Activated T-cell treated with anti-CD3 and anti-CD28 coated beads for 4 hours (primary cell): ENCODE measurements at regions not wholly inside any gene's neighbourhood (a gene's known extent, or its start where the extent isn't known, plus 50 kb on each side); places are given as distances from the start of the nearest gene placed in this dataset.

Source experiments
- DNase-seq: peaks from one replicate; pipeline ENCODE4 v3.0.0-alpha.2; 2020

- DNase-seq, result no peak
Measured at GRCh38 chr13:31965361-31966066, 66.1 kb upstream of the FRY start.

- DNase-seq, result no peak
Measured at GRCh38 chr13:31967155-31967554, 64.4 kb upstream of the FRY start.

- no peak for DNase-seq
Measured at GRCh38 chr13:31968473-31968872, 63.1 kb upstream of the FRY start.

- DNase-seq, result no peak
Measured at GRCh38 chr13:31970231-31970930, 61.2 kb upstream of the FRY start.

GRCh38 chr13:31972453-31972852 lies 59.1 kb upstream of the FRY start:
- DNase-seq, result no peak

GRCh38 chr13:31978021-31978420 lies 53.6 kb upstream of the FRY start:
- DNase-seq, result no peak

- no peak for DNase-seq
Measured at GRCh38 chr13:31980830-31981229, 50.7 kb upstream of the FRY start.
